ENCODE measurements at regions not wholly inside any gene's neighbourhood (a gene's known extent, or its start where the extent isn't known, plus 50 kb on each side); places are given as distances from the start of the nearest gene placed in this dataset.

DNA sequence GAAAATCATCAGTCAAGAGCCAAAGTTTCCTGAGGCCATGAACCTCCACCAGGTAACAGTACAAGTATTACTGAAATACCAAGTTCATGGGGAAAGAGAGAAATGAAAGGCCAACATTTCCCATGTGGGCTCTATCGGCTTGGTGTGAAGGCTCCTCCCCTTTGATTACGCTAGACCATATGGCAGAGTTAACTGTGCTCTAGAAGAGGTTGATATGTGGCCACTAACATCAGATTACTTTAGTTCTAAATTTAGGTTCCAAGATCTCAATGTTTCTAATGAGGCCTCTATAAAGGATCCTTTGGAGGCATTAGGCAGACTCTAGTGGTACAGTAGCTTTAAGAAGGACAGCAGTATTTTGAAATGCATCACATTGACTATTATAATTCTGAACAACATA lies 127.1 kb downstream of the SEMA6D start:
- 89% methylated on average over 2 of the region's 2 CpGs for WGBS
- Histone ChIP-seq H3K9me3 (ENCODE audit: control insufficient read depth in 4 of 4, low read length in 3 of 4) (no peaks in the 10 kb centered on the region), H3K36me3 (ENCODE audit: control insufficient read depth in 4 of 4, insufficient read depth in 3 of 4, low read depth in 1 of 4, low read length in 3 of 4) (no peaks in the 10 kb centered on the region), H3K27me3 (ENCODE audit: control insufficient read depth in 4 of 4, insufficient read depth in 4 of 4, low read length in 3 of 4) (no peaks in the 10 kb centered on the region), H3K4me3 (ENCODE audit: low read depth in 1 of 3, low read length in 3 of 3) (no peak overlapping the region), H3K27ac (ENCODE audit: low read depth in 1 of 2, low read length in 2 of 2) (no peak overlapping the region), H3K9ac (ENCODE audit: low read depth in 1 of 2, low read length in 2 of 2) (no peak overlapping the region), H3K4me1 (ENCODE audit: control insufficient read depth in 4 of 4, insufficient read depth in 4 of 4, low read length in 3 of 4) (no peaks in the 10 kb centered on the region)
- no peak for DNase-seq (ENCODE audit: low spot score)
- TF ChIP-seq TAF1 (conservative IDR thresholded peaks at IDR 0.05) (no peak), FOXA1 (IDR thresholded peaks at IDR 0.05) (no peak), JUND (IDR thresholded peaks at IDR 0.05) (no peak), YY1 (IDR thresholded peaks at IDR 0.05) (no peak), HNF4G (IDR thresholded peaks at IDR 0.05) (no peak)
- TF ChIP-seq, protein P1, sequence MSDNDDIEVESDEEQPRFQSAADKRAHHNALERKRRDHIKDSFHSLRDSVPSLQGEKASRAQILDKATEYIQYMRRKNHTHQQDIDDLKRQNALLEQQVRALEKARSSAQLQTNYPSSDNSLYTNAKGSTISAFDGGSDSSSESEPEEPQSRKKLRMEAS (IDR thresholded peaks at IDR 0.05): no peak
- TF ChIP-seq, protein P2, sequence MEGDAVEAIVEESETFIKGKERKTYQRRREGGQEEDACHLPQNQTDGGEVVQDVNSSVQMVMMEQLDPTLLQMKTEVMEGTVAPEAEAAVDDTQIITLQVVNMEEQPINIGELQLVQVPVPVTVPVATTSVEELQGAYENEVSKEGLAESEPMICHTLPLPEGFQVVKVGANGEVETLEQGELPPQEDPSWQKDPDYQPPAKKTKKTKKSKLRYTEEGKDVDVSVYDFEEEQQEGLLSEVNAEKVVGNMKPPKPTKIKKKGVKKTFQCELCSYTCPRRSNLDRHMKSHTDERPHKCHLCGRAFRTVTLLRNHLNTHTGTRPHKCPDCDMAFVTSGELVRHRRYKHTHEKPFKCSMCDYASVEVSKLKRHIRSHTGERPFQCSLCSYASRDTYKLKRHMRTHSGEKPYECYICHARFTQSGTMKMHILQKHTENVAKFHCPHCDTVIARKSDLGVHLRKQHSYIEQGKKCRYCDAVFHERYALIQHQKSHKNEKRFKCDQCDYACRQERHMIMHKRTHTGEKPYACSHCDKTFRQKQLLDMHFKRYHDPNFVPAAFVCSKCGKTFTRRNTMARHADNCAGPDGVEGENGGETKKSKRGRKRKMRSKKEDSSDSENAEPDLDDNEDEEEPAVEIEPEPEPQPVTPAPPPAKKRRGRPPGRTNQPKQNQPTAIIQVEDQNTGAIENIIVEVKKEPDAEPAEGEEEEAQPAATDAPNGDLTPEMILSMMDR (IDR thresholded peaks at IDR 0.05; ENCODE audit: low read depth, low read length, missing input control): no peak

DNA sequence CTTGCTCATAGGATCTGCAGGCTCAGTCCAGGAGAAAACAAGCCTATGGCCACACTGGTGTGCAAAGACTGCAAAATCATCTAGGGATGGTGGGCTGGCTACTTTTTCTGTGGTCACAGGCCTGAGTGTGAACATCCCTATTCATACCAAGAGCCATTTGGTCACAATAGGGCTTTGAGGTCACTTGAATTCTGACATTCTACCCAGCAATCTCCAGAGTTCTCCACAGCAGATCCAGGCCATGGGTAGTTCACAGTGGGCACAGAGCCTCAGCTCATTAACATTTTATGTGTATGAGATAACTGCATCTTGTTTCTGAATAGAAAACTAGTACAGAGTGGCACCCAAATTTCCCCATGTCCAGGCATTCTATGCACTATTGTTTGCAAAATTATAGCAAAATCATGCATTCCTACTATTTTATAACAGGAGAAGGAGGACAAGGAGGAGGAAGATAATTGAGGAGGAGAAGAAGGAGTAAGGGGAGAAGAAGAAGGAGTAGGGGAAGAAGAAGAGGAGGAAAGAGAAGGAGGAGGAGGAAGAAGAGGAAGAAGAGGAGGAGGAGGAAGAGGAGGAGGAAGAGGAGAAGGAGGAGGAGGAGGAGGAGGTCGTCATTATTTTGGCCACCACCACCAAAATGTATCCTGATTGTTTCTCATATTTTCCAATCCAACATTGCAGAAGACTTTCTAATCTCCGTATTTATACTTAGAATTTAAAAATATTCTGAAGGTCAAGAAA lies 129.0 kb downstream of the SEMA6D start:
- Histone ChIP-seq H3K36me3 (ENCODE audit: control insufficient read depth in 4 of 4, insufficient read depth in 3 of 4, low read depth in 1 of 4, low read length in 3 of 4) (no peaks in the 10 kb centered on the region), H3K27me3 (ENCODE audit: control insufficient read depth in 4 of 4, insufficient read depth in 4 of 4, low read length in 3 of 4) (no peaks in the 10 kb centered on the region), H3K4me1 (ENCODE audit: control insufficient read depth in 4 of 4, insufficient read depth in 4 of 4, low read length in 3 of 4) (no peaks in the 10 kb centered on the region), H3K4me3 (ENCODE audit: low read depth in 1 of 3, low read length in 3 of 3) (no peak overlapping the region), H3K27ac (ENCODE audit: low read depth in 1 of 2, low read length in 2 of 2) (no peak overlapping the region), H3K9me3 (ENCODE audit: control insufficient read depth in 4 of 4, low read length in 3 of 4) (no peaks in the 10 kb centered on the region), H3K9ac (ENCODE audit: low read depth in 1 of 2, low read length in 2 of 2) (no peak overlapping the region)
- WGBS: 74% methylated on average over 2 of the region's 2 CpGs
- no peak for TF ChIP-seq NR2F2 (IDR thresholded peaks at IDR 0.05)
- no peak for TF ChIP-seq EGR1 (IDR thresholded peaks at IDR 0.05; ENCODE audit: low read depth in 2 of 2)
- no peak for TF ChIP-seq RXRA (IDR thresholded peaks at IDR 0.05)
- no peak for TF ChIP-seq FOXA1 (IDR thresholded peaks at IDR 0.05)
- TF ChIP-seq HNF4G (IDR thresholded peaks at IDR 0.05): no peak
- TF ChIP-seq HNF4A (conservative IDR thresholded peaks at IDR 0.05): no peak
- DNase-seq (ENCODE audit: low spot score): no peak

DNA sequence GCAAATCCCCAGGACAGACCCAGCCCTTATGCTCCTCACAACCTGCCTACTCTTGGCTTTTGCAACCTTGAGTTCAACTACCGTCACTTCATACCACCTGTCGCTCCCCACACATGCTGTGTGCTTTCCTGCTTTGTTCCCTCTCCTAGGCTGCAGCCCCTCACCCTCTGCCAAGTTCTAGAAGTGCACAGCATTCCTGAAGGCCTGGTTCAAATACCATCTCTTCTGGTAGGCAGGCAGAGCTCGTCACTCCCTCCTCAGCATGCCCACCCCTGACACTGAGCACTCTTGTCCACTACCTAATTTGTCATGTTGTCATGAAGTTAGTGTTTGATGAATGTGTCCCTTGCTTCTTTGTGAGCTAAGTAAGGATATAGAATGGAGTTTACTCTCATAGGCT lies 129.6 kb downstream of the SEMA6D start:
- TF ChIP-seq NR2F2 (IDR thresholded peaks at IDR 0.05) (no peak), YY1 (IDR thresholded peaks at IDR 0.05) (no peak), HNF4G (IDR thresholded peaks at IDR 0.05) (no peak), EGR1 (IDR thresholded peaks at IDR 0.05; ENCODE audit: low read depth in 2 of 2) (no peak)
- TF ChIP-seq, protein P3, sequence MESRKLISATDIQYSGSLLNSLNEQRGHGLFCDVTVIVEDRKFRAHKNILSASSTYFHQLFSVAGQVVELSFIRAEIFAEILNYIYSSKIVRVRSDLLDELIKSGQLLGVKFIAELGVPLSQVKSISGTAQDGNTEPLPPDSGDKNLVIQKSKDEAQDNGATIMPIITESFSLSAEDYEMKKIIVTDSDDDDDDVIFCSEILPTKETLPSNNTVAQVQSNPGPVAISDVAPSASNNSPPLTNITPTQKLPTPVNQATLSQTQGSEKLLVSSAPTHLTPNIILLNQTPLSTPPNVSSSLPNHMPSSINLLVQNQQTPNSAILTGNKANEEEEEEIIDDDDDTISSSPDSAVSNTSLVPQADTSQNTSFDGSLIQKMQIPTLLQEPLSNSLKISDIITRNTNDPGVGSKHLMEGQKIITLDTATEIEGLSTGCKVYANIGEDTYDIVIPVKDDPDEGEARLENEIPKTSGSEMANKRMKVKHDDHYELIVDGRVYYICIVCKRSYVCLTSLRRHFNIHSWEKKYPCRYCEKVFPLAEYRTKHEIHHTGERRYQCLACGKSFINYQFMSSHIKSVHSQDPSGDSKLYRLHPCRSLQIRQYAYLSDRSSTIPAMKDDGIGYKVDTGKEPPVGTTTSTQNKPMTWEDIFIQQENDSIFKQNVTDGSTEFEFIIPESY (IDR thresholded peaks at IDR 0.05): no peak
- TF ChIP-seq, protein P1 (IDR thresholded peaks at IDR 0.05): no peak
- no peak for DNase-seq (ENCODE audit: low spot score)
- Histone ChIP-seq H3K27me3 (ENCODE audit: control insufficient read depth in 4 of 4, insufficient read depth in 4 of 4, low read length in 3 of 4) (no peaks in the 10 kb centered on the region), H3K4me3 (ENCODE audit: low read depth in 1 of 3, low read length in 3 of 3) (no peak overlapping the region), H3K36me3 (ENCODE audit: control insufficient read depth in 4 of 4, insufficient read depth in 3 of 4, low read depth in 1 of 4, low read length in 3 of 4) (no peaks in the 10 kb centered on the region), H3K4me1 (ENCODE audit: control insufficient read depth in 4 of 4, insufficient read depth in 4 of 4, low read length in 3 of 4) (no peaks in the 10 kb centered on the region), H3K27ac (ENCODE audit: low read depth in 1 of 2, low read length in 2 of 2) (no peak overlapping the region), H3K9me3 (ENCODE audit: control insufficient read depth in 4 of 4, low read length in 3 of 4) (no peaks in the 10 kb centered on the region), H3K9ac (ENCODE audit: low read depth in 1 of 2, low read length in 2 of 2) (no peak overlapping the region)
- WGBS: 66% methylated on average over 3 of the region's 3 CpGs

Data from liver (tissue), 8 donors.